ENCODE measurements at regions not wholly inside any gene's neighbourhood (a gene's known extent, or its start where the extent isn't known, plus 50 kb on each side); places are given as distances from the start of the nearest gene placed in this dataset.

GRCh38 chr5:57863661-57864060 is 381.1 kb upstream of the ACTBL2 start:
- TF ChIP-seq NFIC (IDR thresholded peaks at IDR 0.05; ENCODE audit: borderline replicate concordance), result no peak
- TF ChIP-seq SMC3 (IDR thresholded peaks at IDR 0.05; ENCODE audit: low read depth, low read length), result no peak
